HG02642 (cell line): ENCODE measurements at regions not wholly inside any gene's neighbourhood (a gene's known extent, or its start where the extent isn't known, plus 50 kb on each side); places are given as distances from the start of the nearest gene placed in this dataset.

Experiments used
- ATAC-seq: cut with Tn5 transposase; IDR thresholded peaks from one replicate; pipeline ENCODE4 v1.9.1; 2021; ENCODE audit warnings: mild to moderate bottlenecking; ENCODE audit not compliant: unreplicated experiment, poor library complexity

GRCh38 chr2:156826341-156826933 is 390.3 kb downstream of the GPD2 start:
- ATAC-seq, result no peak

GRCh38 chr2:156834431-156834830 is 398.3 kb downstream of the GPD2 start:
- ATAC-seq, result no peak

GRCh38 chr2:156837635-156838370 is 401.6 kb downstream of the GPD2 start:
- ATAC-seq, result no peak

- ATAC-seq, result no peak
Measured at GRCh38 chr2:156841321-156841720, 405.1 kb downstream of the GPD2 start.

- ATAC-seq, result no peak
Measured at GRCh38 chr2:156845806-156846558, 409.8 kb downstream of the GPD2 start.

- no peak for ATAC-seq
Measured at GRCh38 chr2:156852210-156852609, 405.3 kb upstream of the GALNT5 start.

GRCh38 chr2:156852681-156853080 is 404.8 kb upstream of the GALNT5 start:
- ATAC-seq, result no peak

- no peak for ATAC-seq
Measured at GRCh38 chr2:156864325-156864724, 393.2 kb upstream of the GALNT5 start.

GRCh38 chr2:156864753-156865152 is 392.8 kb upstream of the GALNT5 start:
- no peak for ATAC-seq

GRCh38 chr2:156867201-156867600 is 390.3 kb upstream of the GALNT5 start:
- no peak for ATAC-seq

- ATAC-seq, result no peak
Measured at GRCh38 chr2:156874707-156875106, 382.8 kb upstream of the GALNT5 start.

GRCh38 chr2:156883804-156884203 is 373.7 kb upstream of the GALNT5 start:
- ATAC-seq, result no peak

- ATAC-seq, result no peak
Measured at GRCh38 chr2:156884216-156884615, 373.3 kb upstream of the GALNT5 start.

GRCh38 chr2:156890529-156891148 is 366.9 kb upstream of the GALNT5 start:
- ATAC-seq, result no peak

GRCh38 chr2:156891609-156892008 is 365.9 kb upstream of the GALNT5 start:
- ATAC-seq, result no peak

- peak; percentile 43 for ATAC-seq
Measured at GRCh38 chr2:156892467-156893281, 364.8 kb upstream of the GALNT5 start.

- ATAC-seq, result peak; percentile 95
Measured at GRCh38 chr2:156896294-156896693, 361.2 kb upstream of the GALNT5 start.

- no peak for ATAC-seq
Measured at GRCh38 chr2:156897548-156897947, 360.0 kb upstream of the GALNT5 start.

- no peak for ATAC-seq
Measured at GRCh38 chr2:156901373-156902031, 356.0 kb upstream of the GALNT5 start.

GRCh38 chr2:156903335-156903734 is 354.2 kb upstream of the GALNT5 start:
- no peak for ATAC-seq
